ENCODE measurements at regions not wholly inside any gene's neighbourhood (a gene's known extent, or its start where the extent isn't known, plus 50 kb on each side); places are given as distances from the start of the nearest gene placed in this dataset.

- H3K9me3 ChIP-seq (replicated peaks; ENCODE audit: low read length), result no peaks in the 10 kb centered on the region
- H3K4me3 ChIP-seq (ENCODE audit: low read length), result no peak overlapping the region
- no peaks in the 10 kb centered on the region for H3K27me3 ChIP-seq (ENCODE audit: control insufficient read depth, insufficient read depth, low read length)
- H3K4me2 ChIP-seq (ENCODE audit: low read length), result no peak overlapping the region
- no peaks in the 10 kb centered on the region for H3K36me3 ChIP-seq (ENCODE audit: insufficient read depth, low read length)
- no peak overlapping the region for H3K9ac ChIP-seq (ENCODE audit: low read depth, low read length)
- H3K4me1 ChIP-seq (ENCODE audit: control insufficient read depth, insufficient read depth, low read length), result no peaks in the 10 kb centered on the region
These were observed 342.7 kb upstream of the CWC22 start for GRCh38 chr2:180349809-180350208.

GRCh38 chr2:180343528-180344345 lies 336.6 kb upstream of the CWC22 start:
- H3K9ac ChIP-seq (ENCODE audit: low read depth, low read length), result no peak overlapping the region
- H3K4me1 ChIP-seq (ENCODE audit: control insufficient read depth, insufficient read depth, low read length), result no peaks in the 10 kb centered on the region
- no peaks in the 10 kb centered on the region for H3K9me3 ChIP-seq (replicated peaks; ENCODE audit: low read length)
- H3K27me3 ChIP-seq (ENCODE audit: control insufficient read depth, insufficient read depth, low read length), result no peaks in the 10 kb centered on the region
- no peaks in the 10 kb centered on the region for H3K36me3 ChIP-seq (ENCODE audit: insufficient read depth, low read length)
- H3K4me3 ChIP-seq (ENCODE audit: low read length), result no peak overlapping the region
- H3K4me2 ChIP-seq (ENCODE audit: low read length), result no peak overlapping the region

- H3K9ac ChIP-seq (ENCODE audit: low read depth, low read length), result no peak overlapping the region
- H3K4me3 ChIP-seq (ENCODE audit: low read length), result no peak overlapping the region
- no peaks in the 10 kb centered on the region for H3K36me3 ChIP-seq (ENCODE audit: insufficient read depth, low read length)
- no peaks in the 10 kb centered on the region for H3K27me3 ChIP-seq (ENCODE audit: control insufficient read depth, insufficient read depth, low read length)
- peaks cover 7% of the 10 kb centered on the region for H3K9me3 ChIP-seq (replicated peaks; ENCODE audit: low read length)
- no peaks in the 10 kb centered on the region for H3K4me1 ChIP-seq (ENCODE audit: control insufficient read depth, insufficient read depth, low read length)
- H3K4me2 ChIP-seq (ENCODE audit: low read length), result no peak overlapping the region
These were observed 330.0 kb upstream of the CWC22 start for GRCh38 chr2:180337136-180337535.

GRCh38 chr2:180336550-180336949 lies 329.5 kb upstream of the CWC22 start:
- no peaks in the 10 kb centered on the region for H3K4me1 ChIP-seq (ENCODE audit: control insufficient read depth, insufficient read depth, low read length)
- no peak overlapping the region for H3K9ac ChIP-seq (ENCODE audit: low read depth, low read length)
- no peak overlapping the region for H3K4me2 ChIP-seq (ENCODE audit: low read length)
- no peaks in the 10 kb centered on the region for H3K27me3 ChIP-seq (ENCODE audit: control insufficient read depth, insufficient read depth, low read length)
- peaks cover 7% of the 10 kb centered on the region for H3K9me3 ChIP-seq (replicated peaks; ENCODE audit: low read length)
- no peaks in the 10 kb centered on the region for H3K36me3 ChIP-seq (ENCODE audit: insufficient read depth, low read length)
- no peak overlapping the region for H3K4me3 ChIP-seq (ENCODE audit: low read length)

- H3K4me3 ChIP-seq (ENCODE audit: low read length), result no peak overlapping the region
- no peak overlapping the region for H3K4me2 ChIP-seq (ENCODE audit: low read length)
- no peaks in the 10 kb centered on the region for H3K36me3 ChIP-seq (ENCODE audit: insufficient read depth, low read length)
- H3K4me1 ChIP-seq (ENCODE audit: control insufficient read depth, insufficient read depth, low read length), result no peaks in the 10 kb centered on the region
- peaks cover 7% of the 10 kb centered on the region for H3K9me3 ChIP-seq (replicated peaks; ENCODE audit: low read length)
- H3K27me3 ChIP-seq (ENCODE audit: control insufficient read depth, insufficient read depth, low read length), result no peaks in the 10 kb centered on the region
- H3K9ac ChIP-seq (ENCODE audit: low read depth, low read length), result no peak overlapping the region
These were observed 327.4 kb upstream of the CWC22 start for GRCh38 chr2:180334514-180334913.

- no peaks in the 10 kb centered on the region for H3K9me3 ChIP-seq (replicated peaks; ENCODE audit: low read length)
These were observed 321.8 kb upstream of the CWC22 start for GRCh38 chr2:180328795-180329422.

GRCh38 chr2:180327185-180327584 lies 320.1 kb upstream of the CWC22 start:
- Histone ChIP-seq H3K4me1 (ENCODE audit: control insufficient read depth, insufficient read depth, low read length) (peaks cover 9% of the 10 kb centered on the region), H3K4me3 (ENCODE audit: low read length) (no peak overlapping the region), H3K9ac (ENCODE audit: low read depth, low read length) (no peak overlapping the region), H3K4me2 (ENCODE audit: low read length) (no peak overlapping the region), H3K9me3 (replicated peaks; ENCODE audit: low read length) (no peaks in the 10 kb centered on the region), H3K27me3 (ENCODE audit: control insufficient read depth, insufficient read depth, low read length) (no peaks in the 10 kb centered on the region), H3K36me3 (ENCODE audit: insufficient read depth, low read length) (no peaks in the 10 kb centered on the region)

More at GRCh38 chr2:180328795-180329422, 321.8 kb upstream of the CWC22 start:
- H3K9ac ChIP-seq (ENCODE audit: low read depth, low read length), result no peak overlapping the region
- H3K4me3 ChIP-seq (ENCODE audit: low read length), result no peak overlapping the region
- no peaks in the 10 kb centered on the region for H3K36me3 ChIP-seq (ENCODE audit: insufficient read depth, low read length)
- H3K4me2 ChIP-seq (ENCODE audit: low read length), result no peak overlapping the region
- H3K27me3 ChIP-seq (ENCODE audit: control insufficient read depth, insufficient read depth, low read length), result no peaks in the 10 kb centered on the region
- H3K4me1 ChIP-seq (ENCODE audit: control insufficient read depth, insufficient read depth, low read length), result no peaks in the 10 kb centered on the region

GRCh38 chr2:180325416-180326120 lies 318.5 kb upstream of the CWC22 start:
- Histone ChIP-seq H3K4me3 (ENCODE audit: low read length) (no peak overlapping the region), H3K4me1 (ENCODE audit: control insufficient read depth, insufficient read depth, low read length) (peaks cover 9% of the 10 kb centered on the region), H3K9ac (ENCODE audit: low read depth, low read length) (no peak overlapping the region), H3K27me3 (ENCODE audit: control insufficient read depth, insufficient read depth, low read length) (no peaks in the 10 kb centered on the region), H3K9me3 (replicated peaks; ENCODE audit: low read length) (no peaks in the 10 kb centered on the region), H3K36me3 (ENCODE audit: insufficient read depth, low read length) (no peaks in the 10 kb centered on the region), H3K4me2 (ENCODE audit: low read length) (no peak overlapping the region)

- Histone ChIP-seq H3K27me3 (ENCODE audit: control insufficient read depth, insufficient read depth, low read length) (no peaks in the 10 kb centered on the region), H3K9ac (ENCODE audit: low read depth, low read length) (no peak overlapping the region), H3K4me3 (ENCODE audit: low read length) (no peak overlapping the region), H3K4me1 (ENCODE audit: control insufficient read depth, insufficient read depth, low read length) (peaks cover 9% of the 10 kb centered on the region), H3K36me3 (ENCODE audit: insufficient read depth, low read length) (no peaks in the 10 kb centered on the region), H3K4me2 (ENCODE audit: low read length) (no peak overlapping the region), H3K9me3 (replicated peaks; ENCODE audit: low read length) (no peaks in the 10 kb centered on the region)
These were observed 317.1 kb upstream of the CWC22 start for GRCh38 chr2:180324182-180324581.

- Histone ChIP-seq H3K36me3 (ENCODE audit: insufficient read depth, low read length) (no peaks in the 10 kb centered on the region), H3K9me3 (replicated peaks; ENCODE audit: low read length) (no peaks in the 10 kb centered on the region), H3K27me3 (ENCODE audit: control insufficient read depth, insufficient read depth, low read length) (no peaks in the 10 kb centered on the region), H3K4me3 (ENCODE audit: low read length) (no peak overlapping the region), H3K4me2 (ENCODE audit: low read length) (no peak overlapping the region), H3K9ac (ENCODE audit: low read depth, low read length) (no peak overlapping the region), H3K4me1 (ENCODE audit: control insufficient read depth, insufficient read depth, low read length) (peaks cover 9% of the 10 kb centered on the region)
These were observed 315.7 kb upstream of the CWC22 start for GRCh38 chr2:180322781-180323180.

- H3K4me1 ChIP-seq (ENCODE audit: control insufficient read depth, insufficient read depth, low read length), result peaks cover 9% of the 10 kb centered on the region
- H3K36me3 ChIP-seq (ENCODE audit: insufficient read depth, low read length), result no peaks in the 10 kb centered on the region
- H3K4me2 ChIP-seq (ENCODE audit: low read length), result no peak overlapping the region
- H3K9ac ChIP-seq (ENCODE audit: low read depth, low read length), result no peak overlapping the region
- no peaks in the 10 kb centered on the region for H3K9me3 ChIP-seq (replicated peaks; ENCODE audit: low read length)
- H3K4me3 ChIP-seq (ENCODE audit: low read length), result no peak overlapping the region
- no peaks in the 10 kb centered on the region for H3K27me3 ChIP-seq (ENCODE audit: control insufficient read depth, insufficient read depth, low read length)
These were observed 312.7 kb upstream of the CWC22 start for GRCh38 chr2:180319586-180320405.
